ENCODE measurements at regions not wholly inside any gene's neighbourhood (a gene's known extent, or its start where the extent isn't known, plus 50 kb on each side); places are given as distances from the start of the nearest gene placed in this dataset.

- no peak overlapping the region for H3K4ac ChIP-seq (replicated peaks; ENCODE audit: insufficient read length, low read depth, low read length)
These were observed 335.4 kb upstream of the ID4 start for GRCh38 chr6:19501737-19502245.

More at GRCh38 chr6:19501737-19502245, 335.4 kb upstream of the ID4 start:
- Histone ChIP-seq H3K4me3 (ENCODE audit: extremely low read depth in 1 of 4, insufficient read depth in 2 of 4, low read depth in 3 of 4, low read length in 4 of 4) (no peak overlapping the region), H3K9me3 (ENCODE audit: insufficient read depth in 2 of 2, low read depth in 1 of 2, low read length in 1 of 2) (peaks cover 2 to 4% of the 10 kb centered on the region in 2 experiments; a peak in 1 of 4 replicates), H2BK20ac (ENCODE audit: low read length) (no peak overlapping the region), H3K4me2 (ENCODE audit: insufficient read depth in 1 of 2, low read depth in 2 of 2, low read length in 2 of 2) (no peak overlapping the region), H4K20me1 (replicated peaks in 1 of 2; ENCODE audit: control insufficient read depth in 1 of 2, insufficient read depth in 2 of 2, low read length in 2 of 2) (no peaks in the 10 kb centered on the region), H3K23me2 (ENCODE audit: low read depth, low read length) (no peaks in the 10 kb centered on the region), H3K14ac (ENCODE audit: insufficient read length) (no peak overlapping the region), H3K18ac (ENCODE audit: extremely low read depth, low read length) (no peak overlapping the region), H3K23ac (ENCODE audit: insufficient read length) (no peak overlapping the region), H2AK5ac (ENCODE audit: low read depth, low read length) (no peak overlapping the region), H3K27me3 (replicated peaks in 1 of 4; ENCODE audit: control insufficient read depth in 3 of 4, extremely low read depth in 1 of 4, insufficient read depth in 3 of 4, low read length in 3 of 4) (no peaks in the 10 kb centered on the region), H2BK120ac (replicated peaks; ENCODE audit: low read depth, low read length) (no peak overlapping the region), H3K56ac (replicated peaks; ENCODE audit: insufficient read length, low read depth, low read length) (no peak overlapping the region), H4K8ac (ENCODE audit: extremely low read depth, insufficient read depth, low read length) (no peak overlapping the region), H3K4me1 (replicated peaks in 1 of 4; ENCODE audit: control insufficient read depth in 3 of 4, insufficient read depth in 4 of 4, low read length in 3 of 4) (no peaks in the 10 kb centered on the region), H3K27ac (ENCODE audit: low read depth, low read length) (no peak overlapping the region), H3K36me3 (ENCODE audit: control insufficient read depth in 2 of 4, insufficient read depth in 4 of 4, low read length in 3 of 4) (no peaks in the 10 kb centered on the region), H2BK15ac (ENCODE audit: low read length) (no peak overlapping the region), H3K79me1 (ENCODE audit: low read depth, low read length) (no peaks in the 10 kb centered on the region), H2BK12ac (ENCODE audit: low read depth, low read length) (no peak overlapping the region), H3K9ac (replicated peaks in 1 of 4; ENCODE audit: extremely low read depth in 1 of 4, low read depth in 3 of 4, low read length in 3 of 4) (no peak overlapping the region), H4K5ac (ENCODE audit: insufficient read length, low read depth, low read length) (no peak overlapping the region), H2AFZ (ENCODE audit: low read length) (no peak overlapping the region), H2BK5ac (ENCODE audit: low read depth, low read length) (no peak overlapping the region), H4K91ac (replicated peaks; ENCODE audit: insufficient read length, low read length) (no peak overlapping the region), H3K79me2 (ENCODE audit: control insufficient read depth in 1 of 2, insufficient read depth in 2 of 2, low read length in 2 of 2) (no peaks in the 10 kb centered on the region)
- POLR2A ChIA-PET (ENCODE audit: partially characterized antibody): no interaction called here
- DNase-seq (ENCODE audit: low read depth in 1 of 2, low spot score in 2 of 2) (no peak), FAIRE-seq (no peak)
- peak in 1 of 3 experiments; percentile 13; a peak in 1 of 4 replicates for TF ChIP-seq CTCF (IDR thresholded peaks at IDR 0.05; ENCODE audit: control extremely low read depth in 1 of 3, insufficient read depth in 1 of 3, low read depth in 1 of 3, low read length in 3 of 3)
- TF ChIP-seq JUND (IDR thresholded peaks at IDR 0.05; ENCODE audit: low read length): no peak
- CTCF ChIA-PET (ENCODE audit: partially characterized antibody): no interaction called here
- WGBS, 2 experiments (ENCODE audit: extremely low coverage in 1 of 2, insufficient coverage in 1 of 2, insufficient read length in 1 of 2, insufficient replicate concordance in 2 of 2, low coverage in 1 of 2, low lambda C conversion rate in 2 of 2, missing lambda C conversion rate in 1 of 2): 87% methylated on average over 3 of the region's 3 CpGs; no CpG with 5 or more reads in 1 of the 2 experiments

Measured in H1 (cell line).